A549 (cell line): ENCODE measurements at regions not wholly inside any gene's neighbourhood (a gene's known extent, or its start where the extent isn't known, plus 50 kb on each side); places are given as distances from the start of the nearest gene placed in this dataset.

Experiments
- ATAC-seq, 2 experiments: fragments of 200-7000 bp in 1 of 2; fragments of >200 bp in 1 of 2; cut with Nextera tagmentation in 1 of 2; cut with Tn5 transposase in 1 of 2; 3 replicates each; pipeline versions ENCODE4 v1.8.0 to v1.9.1; 2018 to 2020; ENCODE audit warnings: mild to moderate bottlenecking in 1 of 2, moderate library complexity in 1 of 2
- CTCF ChIA-PET: fragments of 300-600 bp; sonication (Branson Sonifier 250); formaldehyde crosslinking; extraction: SDS; loops from one replicate; lab custom pipeline; 2021; ENCODE audit warnings: antibody characterized with exemption, inconsistent platforms; lab: Yijun Ruan, JAX
- POLR2A ChIA-PET: fragments of 350-600 bp; formaldehyde crosslinking; extraction: SDS; loops from one replicate; lab custom pipeline; 2021; ENCODE audit warnings: antibody characterized with exemption, inconsistent platforms; lab: Yijun Ruan, JAX
- DNase-seq, 2 experiments: peaks; one replicate each; pipeline versions ENCODE4 v3.0.0 to v3.0.0-alpha.2; 2011 to 2016; ENCODE audit warnings: low read depth in 1 of 2, low spot score in 1 of 2
- FAIRE-seq: peaks from 2 replicates; lab custom pipeline; 2011; peaks lifted over from hg19 to GRCh38; lab: Jason Lieb, UNC
- H3K27ac ChIP-seq, 2 experiments: fragments of >200 bp; sonication (Bioruptor Twin); formaldehyde crosslinking; 3 replicates each; pipeline ENCODE4 v1.5.1; 2016 to 2017
- H3K4me1 ChIP-seq: fragments of >200 bp; sonication (Bioruptor Twin); formaldehyde crosslinking; 3 replicates; pipeline ENCODE4 v1.6.1; 2016
- H3K4me2 ChIP-seq: fragments of >200 bp; sonication (Bioruptor Twin); formaldehyde crosslinking; 3 replicates; pipeline ENCODE4 v1.6.1; 2016
- H3K4me3 ChIP-seq: fragments of >200 bp; sonication (Bioruptor Twin); formaldehyde crosslinking; 3 replicates; pipeline ENCODE4 v1.5.1; 2016
- H3K9me3 ChIP-seq: fragments of >200 bp; sonication (Bioruptor Twin); formaldehyde crosslinking; 3 replicates; pipeline ENCODE4 v1.6.1; 2016
- ATOH8 ChIP-seq: fragments of 250-450 bp; sonication (Bioruptor Pico); IDR thresholded peaks from 2 replicates; pipeline ENCODE4 v1.5.0; 2020; ENCODE audit warnings: low read depth, mild to moderate bottlenecking, moderate library complexity
- CEBPB ChIP-seq, 2 experiments: fragments of >200 bp in 1 of 2; sonication (Bioruptor Twin) in 1 of 2; formaldehyde crosslinking in 1 of 2; IDR thresholded peaks; 2 replicates each; pipeline ENCODE4 v1.6.1; 2012 to 2016
- CHD4 ChIP-seq: fragments of 200-600 bp; sonication (generic); IDR thresholded peaks from 2 replicates; pipeline ENCODE4 v1.6.1; 2016; ENCODE audit warnings: antibody characterized with exemption, mild to moderate bottlenecking, borderline replicate concordance
- EHF ChIP-seq: fragments of 250-450 bp; sonication (Bioruptor Pico); IDR thresholded peaks from 2 replicates; pipeline ENCODE4 v1.5.0; 2020; ENCODE audit warnings: mild to moderate bottlenecking
- ELK1 ChIP-seq: fragments of 150-350 bp; IDR thresholded peaks from 2 replicates; pipeline ENCODE4 v1.6.1; 2014; ENCODE audit warnings: low read depth, mild to moderate bottlenecking, low read length
- EP300 ChIP-seq, 2 experiments: fragments of >200 bp; sonication (Bioruptor Twin); formaldehyde crosslinking; IDR thresholded peaks; 2 replicates in 1 of 2; 3 replicates in 1 of 2; pipeline ENCODE4 v1.6.1; 2016 to 2017
- ESRRA ChIP-seq: fragments of 150-350 bp; IDR thresholded peaks from 2 replicates; pipeline ENCODE4 v1.6.1; 2014; ENCODE audit warnings: mild to moderate bottlenecking, low read length, borderline replicate concordance
- FOXS1 ChIP-seq: fragments of 250-450 bp; sonication (Bioruptor Pico); IDR thresholded peaks from 2 replicates; pipeline ENCODE4 v1.5.0; 2020; ENCODE audit warnings: mild to moderate bottlenecking, moderate library complexity
- JUNB ChIP-seq: fragments of >200 bp; sonication (Bioruptor Twin); formaldehyde crosslinking; IDR thresholded peaks from 2 replicates; pipeline ENCODE4 v1.6.1; 2016
- MAFK ChIP-seq: fragments of 450-650 bp; IDR thresholded peaks from 2 replicates; pipeline ENCODE4 v1.6.1; 2014; ENCODE audit not compliant: partially characterized antibody
- MAZ ChIP-seq: fragments of 150-350 bp; IDR thresholded peaks from 2 replicates; pipeline ENCODE4 v1.6.1; 2014; ENCODE audit warnings: antibody characterized with exemption, low read depth, low read length, borderline replicate concordance
- PHF8 ChIP-seq: fragments of 200-600 bp; sonication (generic); IDR thresholded peaks from 2 replicates; pipeline ENCODE4 v1.6.1; 2016; ENCODE audit warnings: low read depth, mild to moderate bottlenecking, antibody characterized with exemption, moderate library complexity, borderline replicate concordance
- POLR2AphosphoS2 ChIP-seq: conservative IDR thresholded peaks from 2 replicates; pipeline ENCODE4 v1.6.1; 2012; ENCODE audit warnings: low read length, improper control_type of control experiment, inconsistent platforms
- RARB ChIP-seq: fragments of 250-450 bp; sonication (Bioruptor Pico); IDR thresholded peaks from 2 replicates; pipeline ENCODE4 v1.8.0; 2021; ENCODE audit warnings: mild to moderate bottlenecking, moderate library complexity
- RCOR1 ChIP-seq: fragments of 150-350 bp; IDR thresholded peaks from 2 replicates; pipeline ENCODE4 v1.6.1; 2014; ENCODE audit warnings: antibody characterized with exemption, low read length, low read depth
- RFX5 ChIP-seq: fragments of 450-650 bp; IDR thresholded peaks from 2 replicates; pipeline ENCODE4 v1.7.1; 2014; ENCODE audit warnings: antibody characterized with exemption, mild to moderate bottlenecking, moderate library complexity
- TP53 ChIP-seq: fragments of 250-450 bp; sonication (Bioruptor Pico); IDR thresholded peaks from 2 replicates; pipeline ENCODE4 v1.5.0; 2021; ENCODE audit warnings: mild to moderate bottlenecking, moderate library complexity
- USF2 ChIP-seq: fragments of 450-650 bp; IDR thresholded peaks from 2 replicates; pipeline ENCODE4 v1.6.1; 2014; ENCODE audit warnings: antibody characterized with exemption
- ZC3H11A ChIP-seq: fragments of 450-650 bp; IDR thresholded peaks from 2 replicates; pipeline ENCODE4 v1.6.1; 2014; ENCODE audit warnings: antibody characterized with exemption, mild to moderate bottlenecking
- ZFP36 ChIP-seq: fragments of 450-650 bp; IDR thresholded peaks from 2 replicates; pipeline ENCODE4 v1.6.1; 2014; ENCODE audit warnings: borderline replicate concordance; ENCODE audit not compliant: partially characterized antibody
- ZNF302 ChIP-seq: fragments of 250-450 bp; sonication (Bioruptor Pico); IDR thresholded peaks from 2 replicates; pipeline ENCODE4 v1.9.0; 2021; ENCODE audit warnings: inconsistent platforms, mild to moderate bottlenecking, moderate library complexity
- WGBS: methylation state at CpG from one replicate; pipeline ENCODE4 v1.1.6; 2017; ENCODE audit errors: missing lambda C conversion rate; 5-methylcytosine and 5-hydroxymethylcytosine counted together
- TF ChIP-seq, protein P1 (sequence below): IDR thresholded peaks from 2 replicates; pipeline ENCODE4 v1.6.1; 2012
- TF ChIP-seq, protein P2 (sequence below): IDR thresholded peaks from 2 replicates; pipeline ENCODE4 v1.6.1; 2012; ENCODE audit warnings: low read depth, borderline replicate concordance
- TF ChIP-seq, protein P3 (sequence below): IDR thresholded peaks from 2 replicates; pipeline ENCODE4 v1.6.1; 2012

DNA sequence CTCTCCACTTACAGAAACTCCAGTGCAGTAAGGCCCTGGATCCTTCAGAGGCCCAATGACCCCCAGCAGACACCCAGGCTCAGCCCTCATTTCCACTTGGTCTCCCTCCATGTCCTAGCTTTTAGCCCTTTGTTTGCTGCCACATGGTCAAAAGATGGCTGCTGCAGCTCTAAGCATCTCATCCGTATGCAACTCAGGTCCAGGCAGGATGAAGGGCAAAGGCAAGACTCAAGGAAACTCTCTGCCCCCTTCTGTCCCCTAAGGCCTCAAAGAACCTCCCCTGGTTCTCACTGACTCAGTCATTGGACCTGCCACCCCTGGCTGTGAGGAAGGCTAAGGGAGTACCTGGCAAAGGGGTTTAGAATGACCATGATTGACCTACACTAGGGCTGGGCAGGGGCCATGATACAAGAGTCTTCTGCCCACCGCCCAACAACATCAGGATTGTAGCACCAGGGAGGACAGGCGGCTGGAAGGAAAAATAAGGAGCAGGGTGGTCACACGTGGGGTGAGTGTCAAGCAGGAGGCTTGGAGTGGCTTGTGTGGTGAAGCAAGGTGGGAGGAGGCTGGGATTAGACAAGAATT, 303.8 kb upstream of the ZMIZ1 start:
- FAIRE-seq = no peak
- TF ChIP-seq RCOR1 (no peak), CEBPB (IDR thresholded peaks at IDR 0.05) (no peak), RFX5 (no peak), ZC3H11A (no peak), USF2 (no peak), RARB (CRISPR knock-in tag) (no peak), MAFK (no peak), ATOH8 (CRISPR knock-in tag) (no peak), FOXS1 (no peak), ZNF302 (CRISPR knock-in tag) (no peak), MAZ (no peak), ZFP36 (no peak), POLR2AphosphoS2 (no peak), JUNB (no peak), EP300 (IDR thresholded peaks at IDR 0.05) (no peak), ELK1 (no peak), ESRRA (no peak)
- TF ChIP-seq, protein P1, sequence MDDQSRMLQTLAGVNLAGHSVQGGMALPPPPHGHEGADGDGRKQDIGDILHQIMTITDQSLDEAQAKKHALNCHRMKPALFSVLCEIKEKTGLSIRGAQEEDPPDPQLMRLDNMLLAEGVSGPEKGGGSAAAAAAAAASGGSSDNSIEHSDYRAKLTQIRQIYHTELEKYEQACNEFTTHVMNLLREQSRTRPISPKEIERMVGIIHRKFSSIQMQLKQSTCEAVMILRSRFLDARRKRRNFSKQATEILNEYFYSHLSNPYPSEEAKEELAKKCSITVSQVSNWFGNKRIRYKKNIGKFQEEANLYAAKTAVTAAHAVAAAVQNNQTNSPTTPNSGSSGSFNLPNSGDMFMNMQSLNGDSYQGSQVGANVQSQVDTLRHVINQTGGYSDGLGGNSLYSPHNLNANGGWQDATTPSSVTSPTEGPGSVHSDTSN = no peak
- TF ChIP-seq, protein P2, sequence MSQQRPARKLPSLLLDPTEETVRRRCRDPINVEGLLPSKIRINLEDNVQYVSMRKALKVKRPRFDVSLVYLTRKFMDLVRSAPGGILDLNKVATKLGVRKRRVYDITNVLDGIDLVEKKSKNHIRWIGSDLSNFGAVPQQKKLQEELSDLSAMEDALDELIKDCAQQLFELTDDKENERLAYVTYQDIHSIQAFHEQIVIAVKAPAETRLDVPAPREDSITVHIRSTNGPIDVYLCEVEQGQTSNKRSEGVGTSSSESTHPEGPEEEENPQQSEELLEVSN = no peak
- TF ChIP-seq, protein P3, sequence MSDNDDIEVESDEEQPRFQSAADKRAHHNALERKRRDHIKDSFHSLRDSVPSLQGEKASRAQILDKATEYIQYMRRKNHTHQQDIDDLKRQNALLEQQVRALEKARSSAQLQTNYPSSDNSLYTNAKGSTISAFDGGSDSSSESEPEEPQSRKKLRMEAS = no peak
- Histone ChIP-seq H3K4me1 (no peaks in the 10 kb centered on the region), H3K9me3 (no peaks in the 10 kb centered on the region), H3K4me2 (no peak overlapping the region), H3K27ac (no peak overlapping the region), H3K4me3 (no peak overlapping the region)
- WGBS = 83% methylated on average over 4 of the region's 4 CpGs
- DNase-seq = no peak
- POLR2A ChIA-PET = no interaction called here
- CTCF ChIA-PET = no interaction called here
- no peak for ATAC-seq

- WGBS = 79% methylated on average over 16 of the region's 16 CpGs
- Histone ChIP-seq H3K9me3 (no peaks in the 10 kb centered on the region), H3K4me2 (no peak overlapping the region), H3K4me3 (no peak overlapping the region), H3K4me1 (no peaks in the 10 kb centered on the region), H3K27ac (no peak overlapping the region)
- FAIRE-seq (no peak), ATAC-seq (no peak), DNase-seq (no peak)
- ChIA-PET CTCF (interaction anchor here (1.5 kb wide), 1 partner anchor 9 kb away, joined by 6 read pairs; no protein-coding TSS in a partner anchor), POLR2A (no interaction called here)
- TF ChIP-seq TP53 (CRISPR knock-in tag) = no peak
- TF ChIP-seq CHD4 = no peak
- no peak for TF ChIP-seq EHF (CRISPR knock-in tag)
- TF ChIP-seq PHF8 = no peak
- TF ChIP-seq ELK1 = no peak
These were observed 302.9 kb upstream of the ZMIZ1 start for GRCh38 chr10:78765726-78766335.
